ENCODE measurements at regions not wholly inside any gene's neighbourhood (a gene's known extent, or its start where the extent isn't known, plus 50 kb on each side); places are given as distances from the start of the nearest gene placed in this dataset.
"Not testable (repeated sequence)": the region's sequence is repeated elsewhere in the genome, so short reads cannot be mapped to it uniquely, and the experiment has no call there.

GRCh38 chr2:56510610-56511009 is 326.8 kb downstream of the CCDC85A start:
- no peak for DNase-seq (ENCODE audit: low spot score)

GRCh38 chr2:56515399-56515798 is 331.6 kb downstream of the CCDC85A start:
- DNase-seq (ENCODE audit: low spot score) = no peak

GRCh38 chr2:56519806-56520205 is 336.0 kb downstream of the CCDC85A start:
- DNase-seq (ENCODE audit: low spot score) = no peak

GRCh38 chr2:56522605-56523089 is 338.9 kb downstream of the CCDC85A start:
- DNase-seq (ENCODE audit: low spot score) = peak; percentile 39

GRCh38 chr2:56523816-56524215 is 340.0 kb downstream of the CCDC85A start:
- DNase-seq (ENCODE audit: low spot score) = no peak

- DNase-seq (ENCODE audit: low spot score) = no peak
Observed at GRCh38 chr2:56531668-56532420, 348.1 kb downstream of the CCDC85A start.

GRCh38 chr2:56534321-56534720 is 350.5 kb downstream of the CCDC85A start:
- DNase-seq (ENCODE audit: low spot score) = no peak

- DNase-seq (ENCODE audit: low spot score) = peak; percentile 11
Observed at GRCh38 chr2:56537756-56538155, 354.0 kb downstream of the CCDC85A start.

GRCh38 chr2:56539618-56540017 is 355.8 kb downstream of the CCDC85A start:
- DNase-seq (ENCODE audit: low spot score) = no peak

- DNase-seq (ENCODE audit: low spot score) = peak; percentile 33
Observed at GRCh38 chr2:56540467-56540866, 356.7 kb downstream of the CCDC85A start.

- DNase-seq (ENCODE audit: low spot score) = peak; percentile 23
Observed at GRCh38 chr2:56540916-56541315, 357.1 kb downstream of the CCDC85A start.

GRCh38 chr2:56542213-56542612 is 358.4 kb downstream of the CCDC85A start:
- no peak for DNase-seq (ENCODE audit: low spot score)

- peak; percentile 13 for DNase-seq (ENCODE audit: low spot score)
Observed at GRCh38 chr2:56565143-56565542, 381.4 kb downstream of the CCDC85A start.

- DNase-seq (ENCODE audit: low spot score) = no peak
Observed at GRCh38 chr2:56571074-56571473, 387.3 kb downstream of the CCDC85A start.

- DNase-seq (ENCODE audit: low spot score) = no peak
Observed at GRCh38 chr2:56576001-56576400, 392.2 kb downstream of the CCDC85A start.

- no peak for DNase-seq (ENCODE audit: low spot score)
Observed at GRCh38 chr2:56580242-56580641, 396.5 kb downstream of the CCDC85A start.

GRCh38 chr2:56582570-56582969 is 398.8 kb downstream of the CCDC85A start:
- no peak for DNase-seq (ENCODE audit: low spot score)

GRCh38 chr2:56583796-56584315 is 400.1 kb downstream of the CCDC85A start:
- no peak for DNase-seq (ENCODE audit: low spot score)

GRCh38 chr2:56587456-56587855 is 403.7 kb downstream of the CCDC85A start:
- no peak for DNase-seq (ENCODE audit: low spot score)

GRCh38 chr2:56589194-56589593 is 405.4 kb downstream of the CCDC85A start:
- no peak for DNase-seq (ENCODE audit: low spot score)

GRCh38 chr2:56589835-56590234 is 406.0 kb downstream of the CCDC85A start:
- DNase-seq (ENCODE audit: low spot score) = no peak

- DNase-seq (ENCODE audit: low spot score) = no peak
Observed at GRCh38 chr2:56590611-56591010, 406.8 kb downstream of the CCDC85A start.

GRCh38 chr2:56606086-56606485 is 422.3 kb downstream of the CCDC85A start:
- DNase-seq (ENCODE audit: low spot score) = not testable (repeated sequence)
